ENCODE measurements at regions not wholly inside any gene's neighbourhood (a gene's known extent, or its start where the extent isn't known, plus 50 kb on each side); places are given as distances from the start of the nearest gene placed in this dataset.

DNA sequence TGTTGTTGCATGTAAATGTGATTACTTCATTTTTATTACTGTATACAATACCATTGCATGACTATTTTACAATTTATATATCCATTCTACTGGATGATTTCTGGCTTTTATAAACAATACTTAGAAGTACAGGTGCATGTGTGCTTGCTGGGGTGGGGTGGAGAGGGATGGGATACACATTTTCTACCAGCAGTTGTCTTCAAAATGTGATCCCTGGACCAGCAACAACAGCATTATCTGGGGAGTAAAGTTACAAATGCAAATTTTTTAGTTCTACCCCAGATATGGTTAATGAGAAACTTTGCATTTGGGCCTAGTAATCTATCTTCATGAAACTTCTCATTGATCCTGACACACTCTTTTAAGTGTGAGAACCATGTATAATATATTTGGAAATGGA is 905.4 kb upstream of the ATXN7L3B start:
- no peak for TF ChIP-seq EP300 (IDR thresholded peaks at IDR 0.05; ENCODE audit: borderline replicate concordance)
- TF ChIP-seq TAF1 (IDR thresholded peaks at IDR 0.05; ENCODE audit: low read depth) = no peak
- TF ChIP-seq, protein P1, sequence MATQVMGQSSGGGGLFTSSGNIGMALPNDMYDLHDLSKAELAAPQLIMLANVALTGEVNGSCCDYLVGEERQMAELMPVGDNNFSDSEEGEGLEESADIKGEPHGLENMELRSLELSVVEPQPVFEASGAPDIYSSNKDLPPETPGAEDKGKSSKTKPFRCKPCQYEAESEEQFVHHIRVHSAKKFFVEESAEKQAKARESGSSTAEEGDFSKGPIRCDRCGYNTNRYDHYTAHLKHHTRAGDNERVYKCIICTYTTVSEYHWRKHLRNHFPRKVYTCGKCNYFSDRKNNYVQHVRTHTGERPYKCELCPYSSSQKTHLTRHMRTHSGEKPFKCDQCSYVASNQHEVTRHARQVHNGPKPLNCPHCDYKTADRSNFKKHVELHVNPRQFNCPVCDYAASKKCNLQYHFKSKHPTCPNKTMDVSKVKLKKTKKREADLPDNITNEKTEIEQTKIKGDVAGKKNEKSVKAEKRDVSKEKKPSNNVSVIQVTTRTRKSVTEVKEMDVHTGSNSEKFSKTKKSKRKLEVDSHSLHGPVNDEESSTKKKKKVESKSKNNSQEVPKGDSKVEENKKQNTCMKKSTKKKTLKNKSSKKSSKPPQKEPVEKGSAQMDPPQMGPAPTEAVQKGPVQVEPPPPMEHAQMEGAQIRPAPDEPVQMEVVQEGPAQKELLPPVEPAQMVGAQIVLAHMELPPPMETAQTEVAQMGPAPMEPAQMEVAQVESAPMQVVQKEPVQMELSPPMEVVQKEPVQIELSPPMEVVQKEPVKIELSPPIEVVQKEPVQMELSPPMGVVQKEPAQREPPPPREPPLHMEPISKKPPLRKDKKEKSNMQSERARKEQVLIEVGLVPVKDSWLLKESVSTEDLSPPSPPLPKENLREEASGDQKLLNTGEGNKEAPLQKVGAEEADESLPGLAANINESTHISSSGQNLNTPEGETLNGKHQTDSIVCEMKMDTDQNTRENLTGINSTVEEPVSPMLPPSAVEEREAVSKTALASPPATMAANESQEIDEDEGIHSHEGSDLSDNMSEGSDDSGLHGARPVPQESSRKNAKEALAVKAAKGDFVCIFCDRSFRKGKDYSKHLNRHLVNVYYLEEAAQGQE (IDR thresholded peaks at IDR 0.05; ENCODE audit: low read depth) = no peak
- TF ChIP-seq TEAD4 (IDR thresholded peaks at IDR 0.05) = no peak
- TF ChIP-seq CEBPB (IDR thresholded peaks at IDR 0.05) = no peak
- TF ChIP-seq YY1 (IDR thresholded peaks at IDR 0.05; ENCODE audit: low read depth) = no peak
- no peak for TF ChIP-seq USF1 (IDR thresholded peaks at IDR 0.05)
- TF ChIP-seq RAD21 (IDR thresholded peaks at IDR 0.05; ENCODE audit: low read depth) = no peak
- no peak for TF ChIP-seq CREB1 (IDR thresholded peaks at IDR 0.05; ENCODE audit: low read depth)
- TF ChIP-seq, protein P2, sequence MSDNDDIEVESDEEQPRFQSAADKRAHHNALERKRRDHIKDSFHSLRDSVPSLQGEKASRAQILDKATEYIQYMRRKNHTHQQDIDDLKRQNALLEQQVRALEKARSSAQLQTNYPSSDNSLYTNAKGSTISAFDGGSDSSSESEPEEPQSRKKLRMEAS (IDR thresholded peaks at IDR 0.05) = no peak
- TF ChIP-seq EGR1 (IDR thresholded peaks at IDR 0.05) = no peak
- TF ChIP-seq TCF12 (IDR thresholded peaks at IDR 0.05; ENCODE audit: low read depth) = no peak
- TF ChIP-seq NFIC (IDR thresholded peaks at IDR 0.05) = no peak
- no peak for TF ChIP-seq FOXM1 (IDR thresholded peaks at IDR 0.05; ENCODE audit: borderline replicate concordance, low read depth)

Measured in Ishikawa (cell line).